HG03039 (cell line): ENCODE measurements at regions not wholly inside any gene's neighbourhood (a gene's known extent, or its start where the extent isn't known, plus 50 kb on each side); places are given as distances from the start of the nearest gene placed in this dataset.
"Not testable (repeated sequence)": the region's sequence is repeated elsewhere in the genome, so short reads cannot be mapped to it uniquely, and the experiment has no call there.

Experiments used
- ATAC-seq: cut with Tn5 transposase; IDR thresholded peaks from one replicate; pipeline ENCODE4 v1.9.1; 2021; ENCODE audit warnings: mild to moderate bottlenecking, moderate library complexity; ENCODE audit not compliant: unreplicated experiment

DNA sequence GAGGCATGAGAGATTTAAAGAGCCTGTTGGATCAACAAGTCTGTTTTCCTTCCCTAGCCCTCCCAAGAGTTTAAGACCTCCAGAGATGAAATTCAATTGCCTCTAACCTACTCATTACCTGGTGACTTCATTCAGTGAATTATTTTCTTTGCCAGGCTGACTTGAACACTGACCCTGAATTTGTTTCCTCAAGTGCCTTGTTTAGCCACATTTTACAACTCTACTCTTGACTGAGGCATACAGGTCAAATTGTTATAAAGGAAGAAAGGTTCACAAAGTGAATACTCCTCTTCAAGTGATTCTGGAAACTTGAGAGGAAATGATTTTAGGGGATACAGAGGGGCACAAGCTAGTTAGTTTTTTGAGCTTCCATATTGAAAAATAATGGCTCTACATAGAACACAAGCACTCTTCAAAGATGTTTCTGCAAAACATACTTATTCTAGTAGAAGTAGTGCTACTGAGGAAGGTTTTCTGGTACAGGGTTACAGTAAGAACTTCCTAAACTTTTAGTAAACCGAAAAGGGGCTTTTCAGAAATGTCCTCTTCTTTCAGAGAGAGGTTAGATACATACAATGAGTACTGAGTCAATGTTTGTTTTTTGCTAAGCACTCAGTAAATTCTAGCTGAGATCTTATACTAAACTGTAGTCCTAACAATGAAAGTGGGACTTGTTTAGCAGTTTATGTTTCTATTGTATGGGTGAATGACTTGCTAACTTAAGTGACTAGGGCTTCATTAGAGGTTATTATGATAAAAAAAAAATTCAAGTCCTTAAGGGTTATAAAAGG lies 137.4 kb upstream of the SATB1 start:
- ATAC-seq = no peak

GRCh38 chr3:18559331-18559842 lies 134.2 kb upstream of the SATB1 start:
- ATAC-seq = peak; percentile 49

- no peak for ATAC-seq
Observed at GRCh38 chr3:18558507-18558906, 133.4 kb upstream of the SATB1 start.

GRCh38 chr3:18557216-18557615 lies 132.1 kb upstream of the SATB1 start:
- ATAC-seq = no peak

GRCh38 chr3:18556503-18557135 lies 131.5 kb upstream of the SATB1 start:
- ATAC-seq = peak; percentile 92

- ATAC-seq = peak; percentile 14
Observed at GRCh38 chr3:18556001-18556408, 130.9 kb upstream of the SATB1 start.

- not testable (repeated sequence) for ATAC-seq
Observed at GRCh38 chr3:18552579-18553105, 127.5 kb upstream of the SATB1 start.

DNA sequence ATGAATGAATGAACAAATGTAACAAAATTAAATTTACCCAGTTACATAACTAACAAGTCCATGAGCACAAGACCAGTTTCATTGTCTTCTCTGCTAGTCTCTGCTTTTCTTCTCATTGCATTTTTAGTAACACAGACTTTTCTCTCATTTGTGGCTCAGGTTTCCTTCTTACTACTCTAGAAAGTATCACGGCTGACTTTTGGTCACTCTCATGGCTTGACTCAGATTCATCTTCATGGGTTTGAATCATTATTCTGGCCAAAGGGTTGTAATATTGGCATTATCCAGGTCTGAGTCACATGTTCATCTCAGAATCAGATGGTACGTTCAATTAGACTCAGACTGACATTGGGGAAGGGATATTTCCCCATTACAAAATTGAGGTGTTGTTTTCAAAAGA lies 121.5 kb upstream of the SATB1 start:
- ATAC-seq = no peak

GRCh38 chr3:18544146-18544545 lies 119.0 kb upstream of the SATB1 start:
- ATAC-seq = no peak

GRCh38 chr3:18538463-18539230 lies 113.5 kb upstream of the SATB1 start:
- ATAC-seq = no peak

- ATAC-seq = no peak
Observed at GRCh38 chr3:18533039-18533438, 107.9 kb upstream of the SATB1 start.

GRCh38 chr3:18531662-18532061 lies 106.5 kb upstream of the SATB1 start:
- ATAC-seq = no peak

GRCh38 chr3:18529631-18530030 lies 104.5 kb upstream of the SATB1 start:
- ATAC-seq = no peak

DNA sequence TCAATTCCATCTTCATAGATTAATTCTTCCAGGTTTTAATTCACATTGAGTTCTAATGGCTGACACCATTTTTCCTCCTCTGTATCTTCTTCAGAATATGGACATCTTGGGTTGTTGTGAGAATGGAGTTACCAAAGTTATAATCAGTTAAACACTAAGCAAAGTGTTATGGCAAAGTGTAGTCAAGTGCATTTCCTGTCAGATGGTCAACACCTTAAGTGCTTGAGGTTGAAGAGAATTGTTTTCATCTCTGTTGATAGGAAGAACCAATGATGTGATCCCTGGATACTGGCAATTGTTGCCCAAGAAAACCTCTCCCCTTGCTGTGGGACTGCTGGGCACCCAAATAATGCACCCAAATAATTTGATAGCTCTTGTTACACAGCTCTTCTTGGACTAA lies 102.6 kb upstream of the SATB1 start:
- ATAC-seq = no peak

GRCh38 chr3:18526667-18527066 lies 101.5 kb upstream of the SATB1 start:
- ATAC-seq = no peak

GRCh38 chr3:18516170-18516569 lies 91.0 kb upstream of the SATB1 start:
- not testable (repeated sequence) for ATAC-seq

DNA sequence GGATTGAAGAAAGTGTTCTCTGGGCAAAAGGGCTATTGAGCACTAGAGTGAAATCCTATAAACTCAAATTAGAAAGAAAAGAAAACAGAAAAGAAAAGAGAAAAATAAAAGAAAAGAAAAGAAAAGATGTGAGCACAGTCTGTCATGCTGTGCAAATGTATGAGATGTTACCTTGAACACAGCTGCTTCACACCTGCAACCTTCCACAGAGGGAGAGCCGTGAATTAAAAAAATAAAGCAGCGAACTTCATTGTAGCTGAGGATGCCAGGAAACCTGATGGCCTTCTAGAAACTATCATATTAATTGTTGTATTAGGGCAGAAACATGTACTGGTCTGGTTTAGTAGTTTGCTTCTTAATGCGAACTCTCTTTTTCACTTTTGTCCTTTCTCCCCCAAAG lies 88.0 kb upstream of the SATB1 start:
- ATAC-seq = no peak

DNA sequence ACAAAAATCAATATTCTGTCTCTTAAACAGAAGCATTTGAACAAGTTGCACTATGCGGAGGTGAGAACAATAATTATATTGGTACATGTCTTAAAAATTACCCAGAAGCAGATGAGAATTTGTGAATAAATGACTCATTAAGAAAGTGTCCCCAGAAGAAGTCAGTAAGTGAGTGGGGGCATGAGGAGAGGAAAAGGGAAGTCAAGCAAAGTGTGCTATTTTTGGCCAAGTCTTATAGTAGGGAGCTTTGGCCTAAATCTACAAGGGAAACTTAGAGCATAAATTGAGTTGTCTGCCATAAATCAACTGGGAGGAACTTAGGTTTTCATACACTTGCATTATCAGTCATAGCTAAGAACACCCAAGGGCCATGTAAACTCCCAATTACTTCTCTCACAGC lies 86.9 kb upstream of the SATB1 start:
- ATAC-seq = no peak

DNA sequence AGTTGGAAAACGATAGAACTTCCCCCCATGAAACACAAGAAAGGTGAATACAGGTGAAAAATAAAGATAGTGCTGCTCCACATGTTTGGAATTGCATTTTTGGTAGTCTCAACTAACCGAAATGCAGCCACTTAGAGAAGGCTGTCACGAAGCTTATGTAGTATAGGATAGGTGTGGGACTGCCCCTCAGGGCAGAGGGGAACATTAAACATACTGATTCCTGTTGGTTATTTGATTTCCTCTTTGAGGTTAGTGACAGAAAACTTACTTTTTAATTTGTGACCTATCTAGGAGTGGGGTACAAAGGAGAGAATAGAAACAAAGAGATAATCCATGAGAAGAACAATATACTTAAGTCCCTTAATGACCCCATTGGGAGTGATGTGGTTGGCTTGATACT lies 85.8 kb upstream of the SATB1 start:
- no peak for ATAC-seq

DNA sequence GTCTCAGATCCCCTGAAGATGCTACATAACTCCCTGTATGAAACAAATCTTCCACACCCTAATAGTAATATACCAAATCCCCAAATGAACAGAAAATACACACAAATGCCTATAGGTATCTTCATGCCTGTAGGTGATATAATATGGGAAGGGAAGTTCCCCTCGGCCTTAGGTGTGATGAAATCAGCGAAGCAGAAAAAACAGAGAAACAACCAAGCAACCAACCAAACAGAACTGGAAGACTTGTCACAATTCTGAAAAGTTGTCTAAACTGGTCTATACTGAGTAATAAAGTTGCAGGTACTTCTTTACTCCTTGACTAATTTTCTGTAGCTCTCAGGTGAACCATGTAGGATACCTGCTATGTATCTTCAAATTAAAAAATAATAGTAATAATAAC lies 82.2 kb upstream of the SATB1 start:
- no peak for ATAC-seq

- ATAC-seq = no peak
Observed at GRCh38 chr3:18505056-18505455, 79.9 kb upstream of the SATB1 start.
